HEK293 (cell line): ENCODE measurements at regions not wholly inside any gene's neighbourhood (a gene's known extent, or its start where the extent isn't known, plus 50 kb on each side); places are given as distances from the start of the nearest gene placed in this dataset.

Source experiments
- CTCF ChIA-PET: fragments of 350-600 bp; formaldehyde crosslinking; extraction: SDS; loops from one replicate; lab custom pipeline; 2021; ENCODE audit warnings: antibody characterized with exemption; lab: Yijun Ruan, JAX
- POLR2A ChIA-PET: fragments of 300-600 bp; formaldehyde crosslinking; extraction: SDS; loops from one replicate; lab custom pipeline; 2020; ENCODE audit warnings: antibody characterized with exemption, inconsistent platforms; lab: Yijun Ruan, JAX
- H3K27ac ChIP-seq: fragments of 200-500 bp; sonication (Bioruptor generic); 2 replicates; pipeline ENCODE4 v1.5.1; 2014; ENCODE audit warnings: low read depth, low read length, control low read depth, inconsistent platforms; ENCODE audit errors: extremely low read depth
- H3K36me3 ChIP-seq, 2 experiments: fragments of 200-500 bp in 1 of 2; sonication (Bioruptor generic) in 1 of 2; 1 replicate in 1 of 2; 2 replicates in 1 of 2; pipeline ENCODE4 v1.5.1; 2014 to 2017; ENCODE audit warnings: inconsistent platforms in 2 of 2, low read length in 2 of 2; ENCODE audit not compliant: control insufficient read depth in 2 of 2, insufficient read depth in 1 of 2
- H3K4me1 ChIP-seq: fragments of 200-500 bp; sonication (Bioruptor generic); 2 replicates; pipeline ENCODE4 v1.5.1; 2014; ENCODE audit warnings: mild to moderate bottlenecking, low read length, inconsistent platforms; ENCODE audit not compliant: control insufficient read depth, insufficient read depth
- H3K4me3 ChIP-seq: 2 replicates; pipeline ENCODE4 v1.5.1; 2011; ENCODE audit warnings: low read depth, mild to moderate bottlenecking, control low read depth, low read length, moderate library complexity
- H3K9me3 ChIP-seq: fragments of 200-500 bp; sonication (Bioruptor generic); 2 replicates; pipeline ENCODE4 v1.5.1; 2014; ENCODE audit warnings: low read depth, low read length, inconsistent platforms; ENCODE audit not compliant: control insufficient read depth, insufficient read depth
- ELK4 ChIP-seq: IDR thresholded peaks from 2 replicates; pipeline ENCODE4 v1.6.1; 2011; ENCODE audit warnings: mild to moderate bottlenecking, low read depth, low read length, borderline replicate concordance
- GLIS2 ChIP-seq: fragments of 450-650 bp; formaldehyde crosslinking; IDR thresholded peaks from 2 replicates; pipeline ENCODE4 v1.5.1; 2016; ENCODE audit warnings: missing biosample characterization, missing genetic modification characterization
- IKZF3 ChIP-seq: fragments of 450-650 bp; IDR thresholded peaks from 2 replicates; pipeline ENCODE4 v1.5.0; 2018; ENCODE audit warnings: missing biosample characterization, mild to moderate bottlenecking, missing genetic modification characterization, moderate library complexity
- SCRT2 ChIP-seq: fragments of 450-650 bp; formaldehyde crosslinking; IDR thresholded peaks from 2 replicates; pipeline ENCODE4 v1.5.1; 2016; ENCODE audit warnings: missing biosample characterization, missing genetic modification characterization
- SETDB1 ChIP-seq: IDR thresholded peaks from one replicate; pipeline ENCODE4 v1.6.1; 2017; ENCODE audit warnings: mild to moderate bottlenecking, low read length, moderate library complexity, mixed read lengths; ENCODE audit not compliant: insufficient read length
- WT1 ChIP-seq: fragments of 450-650 bp; formaldehyde crosslinking; IDR thresholded peaks from 2 replicates; pipeline ENCODE4 v1.5.1; 2016; ENCODE audit warnings: missing biosample characterization, missing genetic modification characterization
- ZBTB17 ChIP-seq: fragments of 450-650 bp; formaldehyde crosslinking; IDR thresholded peaks from 2 replicates; pipeline ENCODE4 v1.5.1; 2016; ENCODE audit warnings: missing biosample characterization, missing genetic modification characterization
- ZNF26 ChIP-seq: fragments of 450-650 bp; formaldehyde crosslinking; IDR thresholded peaks from 2 replicates; pipeline ENCODE4 v1.5.1; 2016; ENCODE audit warnings: missing biosample characterization, missing genetic modification characterization
- ZNF266 ChIP-seq: fragments of 450-650 bp; formaldehyde crosslinking; IDR thresholded peaks from 2 replicates; pipeline ENCODE4 v1.5.1; 2016; ENCODE audit warnings: missing biosample characterization, missing genetic modification characterization, low read depth
- ZNF274 ChIP-seq, 2 experiments: fragments of 200-500 bp in 1 of 2; fragments of 450-650 bp in 1 of 2; sonication (Bioruptor generic) in 1 of 2; formaldehyde crosslinking in 1 of 2; IDR thresholded peaks; 2 replicates each; pipeline versions ENCODE4 v1.5.1 to v1.6.1; 2014 to 2016; ENCODE audit warnings: borderline replicate concordance in 1 of 2, inconsistent platforms in 1 of 2, low read length in 1 of 2, missing biosample characterization in 1 of 2, missing genetic modification characterization in 1 of 2
- ZNF280C ChIP-seq: fragments of 450-650 bp; formaldehyde crosslinking; IDR thresholded peaks from 2 replicates; pipeline ENCODE4 v1.5.1; 2016; ENCODE audit warnings: missing biosample characterization, missing genetic modification characterization
- ZNF311 ChIP-seq: fragments of 450-650 bp; formaldehyde crosslinking; IDR thresholded peaks from 2 replicates; pipeline ENCODE4 v1.5.1; 2017; ENCODE audit warnings: missing biosample characterization, missing genetic modification characterization, borderline replicate concordance
- ZNF366 ChIP-seq: fragments of 450-650 bp; formaldehyde crosslinking; conservative IDR thresholded peaks from 2 replicates; pipeline ENCODE4 v1.5.1; 2016; ENCODE audit warnings: missing biosample characterization, missing genetic modification characterization
- ZNF404 ChIP-seq: fragments of 450-650 bp; formaldehyde crosslinking; IDR thresholded peaks from 2 replicates; pipeline ENCODE4 v1.5.1; 2017; ENCODE audit warnings: missing biosample characterization, missing genetic modification characterization
- ZNF423 ChIP-seq: fragments of 450-650 bp; formaldehyde crosslinking; IDR thresholded peaks from 2 replicates; pipeline ENCODE4 v1.5.1; 2016; ENCODE audit warnings: missing biosample characterization, missing genetic modification characterization
- ZNF558 ChIP-seq: fragments of 450-650 bp; formaldehyde crosslinking; IDR thresholded peaks from 2 replicates; pipeline ENCODE4 v1.5.1; 2016; ENCODE audit warnings: missing biosample characterization, missing genetic modification characterization
- ZNF585B ChIP-seq: fragments of 450-650 bp; formaldehyde crosslinking; IDR thresholded peaks from 2 replicates; pipeline ENCODE4 v1.5.1; 2016; ENCODE audit warnings: missing biosample characterization, missing genetic modification characterization
- ZNF76 ChIP-seq: fragments of 450-650 bp; formaldehyde crosslinking; IDR thresholded peaks from 2 replicates; pipeline ENCODE4; 2016; ENCODE audit warnings: low read depth, missing biosample characterization, missing genetic modification characterization, borderline replicate concordance
- ZNF776 ChIP-seq: fragments of 450-650 bp; formaldehyde crosslinking; IDR thresholded peaks from 2 replicates; pipeline ENCODE4 v1.5.0; 2017; ENCODE audit warnings: missing biosample characterization, missing genetic modification characterization, borderline replicate concordance
- ZSCAN4 ChIP-seq: fragments of 450-650 bp; formaldehyde crosslinking; IDR thresholded peaks from 2 replicates; pipeline ENCODE4 v1.5.1; 2017; ENCODE audit warnings: missing biosample characterization, missing genetic modification characterization
- TF ChIP-seq, protein P1 (sequence below): fragments of 450-650 bp; formaldehyde crosslinking; IDR thresholded peaks from 2 replicates; pipeline ENCODE4 v1.5.1; 2016; ENCODE audit warnings: missing biosample characterization, missing genetic modification characterization

GRCh38 chr4:97360733-97361132 lies 782.5 kb downstream of the STPG2 start:
- POLR2A ChIA-PET = no interaction called here
- H3K4me3 ChIP-seq = no peak overlapping the region
- H3K27ac ChIP-seq = no peak overlapping the region
- CTCF ChIA-PET = no interaction called here
- H3K4me1 ChIP-seq = no peaks in the 10 kb centered on the region
- H3K36me3 ChIP-seq = no peaks in the 10 kb centered on the region
- TF ChIP-seq ZBTB17 (tag by site-specific recombination) (no peak), ZNF366 (no peak), ZNF311 (tag by site-specific recombination) (no peak), ZNF76 (tag by site-specific recombination) (no peak), ZNF274 (IDR thresholded peaks at IDR 0.05; ENCODE audit: low read length) (no peak), ZNF274 (tag by site-specific recombination; IDR thresholded peaks at IDR 0.05; ENCODE audit: borderline replicate concordance) (no peak), WT1 (tag by site-specific recombination) (no peak), ZNF266 (no peak), GLIS2 (tag by site-specific recombination) (no peak), ZSCAN4 (tag by site-specific recombination) (no peak), ZNF558 (tag by site-specific recombination) (no peak), ZNF423 (tag by site-specific recombination) (no peak), ZNF776 (tag by site-specific recombination) (no peak), SCRT2 (tag by site-specific recombination) (no peak), ELK4 (no peak), ZNF585B (no peak), ZNF26 (tag by site-specific recombination) (no peak), ZNF280C (no peak), ZNF404 (tag by site-specific recombination) (no peak)
- TF ChIP-seq, protein P1, sequence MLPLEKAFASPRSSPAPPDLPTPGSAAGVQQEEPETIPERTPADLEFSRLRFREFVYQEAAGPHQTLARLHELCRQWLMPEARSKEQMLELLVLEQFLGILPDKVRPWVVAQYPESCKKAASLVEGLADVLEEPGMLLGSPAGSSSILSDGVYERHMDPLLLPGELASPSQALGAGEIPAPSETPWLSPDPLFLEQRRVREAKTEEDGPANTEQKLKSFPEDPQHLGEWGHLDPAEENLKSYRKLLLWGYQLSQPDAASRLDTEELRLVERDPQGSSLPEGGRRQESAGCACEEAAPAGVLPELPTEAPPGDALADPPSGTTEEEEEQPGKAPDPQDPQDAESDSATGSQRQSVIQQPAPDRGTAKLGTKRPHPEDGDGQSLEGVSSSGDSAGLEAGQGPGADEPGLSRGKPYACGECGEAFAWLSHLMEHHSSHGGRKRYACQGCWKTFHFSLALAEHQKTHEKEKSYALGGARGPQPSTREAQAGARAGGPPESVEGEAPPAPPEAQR (tag by site-specific recombination) = no peak
- TF ChIP-seq, all 188 proteins: peak for 0
- H3K9me3 ChIP-seq = no peaks in the 10 kb centered on the region

DNA sequence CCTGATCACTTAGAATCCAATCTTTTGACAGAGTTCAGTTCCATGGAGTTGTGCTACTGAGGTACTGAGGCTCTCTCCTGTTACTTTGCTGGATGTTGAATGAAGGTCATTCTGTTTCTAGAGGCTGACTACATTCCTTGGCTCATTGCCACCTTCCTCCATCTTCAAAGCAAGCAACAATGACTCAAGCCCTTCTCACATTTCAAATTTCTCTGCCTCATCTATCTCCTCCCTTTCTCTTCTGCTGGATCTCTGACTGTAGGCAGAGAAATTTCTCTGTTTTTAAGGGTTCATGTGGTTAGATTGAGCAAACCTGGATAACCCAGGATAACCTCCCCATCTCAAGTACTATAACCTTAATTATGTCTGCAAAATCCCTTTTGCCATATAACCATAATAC lies 775.4 kb downstream of the STPG2 start:
- Histone ChIP-seq H3K9me3 (no peaks in the 10 kb centered on the region), H3K27ac (no peak overlapping the region), H3K36me3 (no peaks in the 10 kb centered on the region), H3K4me1 (no peaks in the 10 kb centered on the region), H3K4me3 (no peak overlapping the region)
- POLR2A ChIA-PET = no interaction called here
- CTCF ChIA-PET = no interaction called here
- TF ChIP-seq SETDB1 (peak; percentile 72), IKZF3 (no peak)
